Neural progenitor cell (in vitro differentiated cells): ENCODE measurements at regions not wholly inside any gene's neighbourhood (a gene's known extent, or its start where the extent isn't known, plus 50 kb on each side); places are given as distances from the start of the nearest gene placed in this dataset.

ENCODE experiments used
- DNase-seq: peaks from one replicate; pipeline ENCODE4 v3.0.0-alpha.2; 2016; ENCODE audit warnings: low spot score
- H2AFZ ChIP-seq: fragments of 200-600 bp; sonication (generic); replicated peaks from 2 replicates; pipeline ENCODE4 v1.6.1; 2016; ENCODE audit warnings: antibody characterized with exemption
- H3F3A ChIP-seq: fragments of 200-600 bp; sonication (generic); 2 replicates; pipeline ENCODE4 v1.6.1; 2016; ENCODE audit warnings: antibody characterized with exemption, low read depth
- H3K27ac ChIP-seq: fragments of 200-600 bp; sonication (generic); 2 replicates; pipeline ENCODE4 v1.5.1; 2016; ENCODE audit warnings: mild to moderate bottlenecking
- H3K27me3 ChIP-seq: fragments of 200-600 bp; sonication (generic); 2 replicates; pipeline ENCODE4 v1.6.1; 2016; ENCODE audit warnings: mild to moderate bottlenecking, moderate library complexity
- H3K36me3 ChIP-seq: fragments of 200-600 bp; sonication (generic); 2 replicates; pipeline ENCODE4 v1.5.1; 2016
- H3K4me1 ChIP-seq: fragments of 200-600 bp; sonication (generic); 2 replicates; pipeline ENCODE4 v1.6.1; 2016; ENCODE audit warnings: mixed run types
- H3K4me2 ChIP-seq: fragments of 200-600 bp; sonication (generic); 2 replicates; pipeline ENCODE4 v1.6.1; 2016
- H3K4me3 ChIP-seq: fragments of 200-600 bp; sonication (generic); 2 replicates; pipeline ENCODE4 v1.5.1; 2016
- H3K79me2 ChIP-seq: fragments of 200-600 bp; sonication (generic); 2 replicates; pipeline ENCODE4 v1.6.1; 2016; ENCODE audit warnings: low read depth
- H3K9ac ChIP-seq: fragments of 200-600 bp; sonication (generic); 2 replicates; pipeline ENCODE4 v1.6.1; 2016
- H3K9me3 ChIP-seq: fragments of 200-600 bp; sonication (generic); 2 replicates; pipeline ENCODE4 v1.5.1; 2016; ENCODE audit warnings: low read depth
- H4K20me1 ChIP-seq: fragments of 200-600 bp; sonication (generic); 2 replicates; pipeline ENCODE4 v1.6.1; 2016; ENCODE audit warnings: low read depth
- H3K27ac Mint-ChIP-seq: 3 replicates; pipeline ENCODE4 v1.8.0; 2021; ENCODE audit warnings: mixed read lengths
- H3K27me3 Mint-ChIP-seq: 2 replicates; pipeline ENCODE4 v1.8.0; 2022; ENCODE audit warnings: low read depth, mild to moderate bottlenecking, inconsistent platforms, moderate library complexity, mixed read lengths; ENCODE audit not compliant: insufficient read depth
- H3K36me3 Mint-ChIP-seq: 3 replicates; pipeline ENCODE4 v1.8.0; 2021; ENCODE audit warnings: mixed read lengths
- H3K4me1 Mint-ChIP-seq: 3 replicates; pipeline ENCODE4 v1.8.0; 2021; ENCODE audit warnings: mixed read lengths
- H3K4me3 Mint-ChIP-seq: 3 replicates; pipeline ENCODE4 v1.8.0; 2021; ENCODE audit warnings: mild to moderate bottlenecking, moderate library complexity, mixed read lengths
- H3K9me3 Mint-ChIP-seq: 3 replicates; pipeline ENCODE4 v1.8.0; 2020; ENCODE audit warnings: mixed read lengths
- CTCF ChIP-seq: fragments of 200-600 bp; sonication (generic); IDR thresholded peaks from 2 replicates; pipeline ENCODE4 v1.5.1; 2017; ENCODE audit warnings: antibody characterized with exemption, mild to moderate bottlenecking
- EZH2 ChIP-seq: fragments of 200-600 bp; sonication (generic); IDR thresholded peaks from 2 replicates; pipeline ENCODE4 v1.6.1; 2017; ENCODE audit warnings: antibody characterized with exemption, mild to moderate bottlenecking, moderate library complexity
- EZH2phosphoT487 ChIP-seq: fragments of 200-600 bp; sonication (generic); IDR thresholded peaks from 2 replicates; pipeline ENCODE4 v1.6.1; 2017; ENCODE audit warnings: antibody characterized with exemption

GRCh38 chr7:25303281-25304181, 75.2 kb upstream of the NPVF start:
- Histone ChIP-seq H3K9ac (no peak overlapping the region), H4K20me1 (no peaks in the 10 kb centered on the region), H3K4me3 (no peak overlapping the region), H3K9me3 (no peaks in the 10 kb centered on the region), H3K4me1 (no peaks in the 10 kb centered on the region), H3K79me2 (no peaks in the 10 kb centered on the region), H2AFZ (no peak overlapping the region), H3K36me3 (no peaks in the 10 kb centered on the region), H3F3A (no peaks in the 10 kb centered on the region), H3K4me2 (no peak overlapping the region), H3K27me3 (no peaks in the 10 kb centered on the region), H3K27ac (no peak overlapping the region)
- Mint-ChIP-seq H3K9me3 (no peaks in the 10 kb centered on the region), H3K4me1 (peaks cover 35% of the 10 kb centered on the region), H3K4me3 (no peak overlapping the region), H3K27me3 (peaks cover 3% of the 10 kb centered on the region), H3K27ac (peak overlapping the region; percentile 41), H3K36me3 (no peaks in the 10 kb centered on the region)
- peak; percentile 23 for DNase-seq
- TF ChIP-seq EZH2 (no peak), EZH2phosphoT487 (no peak), CTCF (no peak)

GRCh38 chr7:25304691-25305090, 76.4 kb upstream of the NPVF start:
- Mint-ChIP-seq H3K9me3 (no peaks in the 10 kb centered on the region), H3K4me3 (no peak overlapping the region), H3K27ac (peak overlapping the region; percentile 93), H3K4me1 (peaks cover 44% of the 10 kb centered on the region), H3K27me3 (peaks cover 3% of the 10 kb centered on the region), H3K36me3 (no peaks in the 10 kb centered on the region)
- no peaks in the 10 kb centered on the region for H3K79me2 ChIP-seq
- H2AFZ ChIP-seq = no peak overlapping the region
- TF ChIP-seq EZH2 = no peak
- no peak for TF ChIP-seq EZH2phosphoT487
- no peak for TF ChIP-seq CTCF
- DNase-seq = no peak
- no peaks in the 10 kb centered on the region for H4K20me1 ChIP-seq
- H3K9me3 ChIP-seq = no peaks in the 10 kb centered on the region
- H3F3A ChIP-seq = no peaks in the 10 kb centered on the region
- H3K4me3 ChIP-seq = no peak overlapping the region
- peaks cover 8% of the 10 kb centered on the region for H3K4me1 ChIP-seq
- H3K27ac ChIP-seq = no peak overlapping the region
- H3K36me3 ChIP-seq = no peaks in the 10 kb centered on the region
- H3K9ac ChIP-seq = no peak overlapping the region
- H3K27me3 ChIP-seq = no peaks in the 10 kb centered on the region
- no peak overlapping the region for H3K4me2 ChIP-seq

- no peak overlapping the region for H3K27ac Mint-ChIP-seq
- Histone ChIP-seq H3K4me2 (no peak overlapping the region), H3K9ac (no peak overlapping the region), H3K27ac (no peak overlapping the region), H3K9me3 (no peaks in the 10 kb centered on the region), H4K20me1 (no peaks in the 10 kb centered on the region), H3K4me1 (peaks cover 8% of the 10 kb centered on the region), H2AFZ (no peak overlapping the region), H3K4me3 (no peak overlapping the region), H3K79me2 (no peaks in the 10 kb centered on the region), H3K36me3 (no peaks in the 10 kb centered on the region), H3F3A (no peaks in the 10 kb centered on the region), H3K27me3 (no peaks in the 10 kb centered on the region)
- no peak for TF ChIP-seq EZH2phosphoT487
- TF ChIP-seq CTCF = no peak
- TF ChIP-seq EZH2 = no peak
- H3K27me3 Mint-ChIP-seq = peaks cover 3% of the 10 kb centered on the region
- no peaks in the 10 kb centered on the region for H3K36me3 Mint-ChIP-seq
- no peak overlapping the region for H3K4me3 Mint-ChIP-seq
- no peak for DNase-seq
- H3K9me3 Mint-ChIP-seq = peaks cover 5% of the 10 kb centered on the region
- peaks cover 44% of the 10 kb centered on the region for H3K4me1 Mint-ChIP-seq
Measured at GRCh38 chr7:25305831-25306230, 77.5 kb upstream of the NPVF start.
